ENCODE measurements at regions not wholly inside any gene's neighbourhood (a gene's known extent, or its start where the extent isn't known, plus 50 kb on each side); places are given as distances from the start of the nearest gene placed in this dataset.

DNA sequence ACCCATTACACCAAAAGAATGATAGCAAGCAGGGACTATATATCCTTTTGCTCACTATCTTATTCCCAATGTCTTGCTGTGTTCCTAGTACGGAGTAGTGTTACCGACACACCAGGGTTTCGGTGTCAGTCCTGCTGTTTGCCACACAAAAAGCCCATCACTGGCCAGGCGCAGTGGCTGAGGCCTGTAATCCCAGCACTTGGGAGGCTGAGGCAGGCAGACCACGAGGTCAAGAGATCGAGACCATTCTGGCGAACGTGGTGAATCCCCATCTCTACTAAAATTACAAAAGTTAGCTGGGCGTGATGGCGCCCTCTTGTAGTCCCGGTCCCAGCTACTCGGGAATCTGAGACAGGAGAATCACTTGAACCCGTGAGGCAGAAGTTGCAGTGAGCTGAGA is 1467.3 kb upstream of the MIR17HG start:
- no peak for TF ChIP-seq POLR2A (IDR thresholded peaks at IDR 0.05; ENCODE audit: low read depth, low read length)
- no peak for TF ChIP-seq TAF1 (IDR thresholded peaks at IDR 0.05; ENCODE audit: borderline replicate concordance, low read depth, low read length)

Measured in GM12892 (cell line).